ENCODE measurements at regions not wholly inside any gene's neighbourhood (a gene's known extent, or its start where the extent isn't known, plus 50 kb on each side); places are given as distances from the start of the nearest gene placed in this dataset.
"Not testable (repeated sequence)": the region's sequence is repeated elsewhere in the genome, so short reads cannot be mapped to it uniquely, and the experiment has no call there.

DNA sequence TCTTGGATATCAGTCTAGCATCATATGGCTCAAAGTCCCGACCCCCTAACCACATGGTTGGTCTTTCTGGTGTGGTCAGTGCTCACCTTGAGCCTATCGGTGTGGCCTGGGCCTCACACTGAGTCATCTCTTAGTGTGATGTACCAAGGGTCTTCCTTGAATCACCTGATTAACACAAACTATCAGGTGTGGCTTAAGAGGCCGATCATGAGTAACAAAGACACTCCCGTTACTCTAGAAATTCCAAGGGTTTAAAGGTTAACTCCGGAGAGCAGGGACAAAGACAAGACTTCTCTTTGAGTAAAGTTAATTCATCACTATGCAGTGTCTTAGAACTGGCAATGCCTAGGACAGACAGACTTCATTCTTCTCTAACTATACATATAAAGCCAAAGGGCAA is 52.3 kb upstream of the ARMC3 start:
- FAIRE-seq (no peak), DNase-seq (ENCODE audit: low spot score) (no peak)

DNA sequence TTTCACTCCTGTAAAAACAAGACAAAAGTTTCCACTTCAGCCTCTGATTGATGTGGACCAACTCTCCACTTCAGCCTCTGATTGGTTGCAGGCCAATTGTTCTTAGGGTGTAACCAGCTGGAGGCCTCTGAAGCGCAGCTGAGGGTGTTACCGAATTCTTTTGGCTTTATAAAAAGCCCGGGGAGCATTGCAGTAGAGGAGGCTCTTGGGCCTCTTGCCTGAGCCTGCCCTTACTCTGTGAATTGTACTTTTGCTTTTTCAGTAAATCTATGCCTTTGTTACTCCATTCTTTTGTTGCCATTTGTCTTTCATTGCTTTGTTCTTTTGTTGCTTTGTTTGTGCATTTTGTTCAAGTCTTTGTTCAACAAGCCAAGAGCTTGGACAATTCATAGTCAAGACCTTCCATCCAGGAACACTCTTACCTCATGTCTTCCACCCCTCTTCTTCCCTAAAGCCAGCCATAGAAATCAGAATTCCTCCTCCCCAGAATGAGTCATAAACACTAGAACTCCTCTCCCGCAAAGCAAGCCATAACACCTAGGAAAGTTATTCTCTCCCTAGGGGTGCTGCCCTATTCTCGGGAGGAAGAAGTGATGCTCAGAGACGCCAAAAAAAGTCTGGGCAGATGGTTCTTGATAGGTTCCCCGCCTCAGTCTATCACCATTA is 53.5 kb upstream of the ARMC3 start:
- no peak for FAIRE-seq
- no peak for DNase-seq (ENCODE audit: low spot score)

DNA sequence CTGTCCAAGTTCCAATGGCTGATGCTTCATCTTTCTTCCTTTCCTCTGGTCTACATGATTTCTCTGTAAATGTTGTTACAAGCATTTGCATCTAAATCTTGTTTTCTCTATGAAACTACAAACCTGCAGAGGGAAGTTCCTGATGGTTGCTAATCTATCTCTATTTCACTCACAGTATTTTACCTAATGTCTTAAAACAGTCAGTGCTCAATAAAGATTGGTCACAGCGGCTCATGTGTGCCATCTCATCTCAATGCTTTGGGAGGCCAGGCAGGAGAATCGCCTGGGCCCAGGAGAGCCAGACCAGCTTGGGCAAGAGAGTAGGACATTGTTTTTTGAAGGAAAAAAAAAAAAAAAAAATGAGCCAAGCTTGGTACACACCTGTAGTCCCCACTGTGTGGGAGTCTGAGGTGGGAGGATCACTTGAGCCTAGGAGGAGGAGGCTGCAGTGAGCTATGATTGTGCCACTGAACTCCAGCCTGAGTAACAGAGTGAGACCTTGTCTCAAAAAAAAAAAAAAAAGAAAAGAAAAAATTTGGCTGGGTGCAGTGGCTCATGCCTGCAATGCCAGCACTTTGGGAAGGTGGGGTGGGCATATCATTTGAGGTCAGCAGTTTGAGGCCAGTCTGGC is 71.3 kb upstream of the ARMC3 start:
- DNase-seq (ENCODE audit: low spot score) (no peak), FAIRE-seq (no peak)

DNA sequence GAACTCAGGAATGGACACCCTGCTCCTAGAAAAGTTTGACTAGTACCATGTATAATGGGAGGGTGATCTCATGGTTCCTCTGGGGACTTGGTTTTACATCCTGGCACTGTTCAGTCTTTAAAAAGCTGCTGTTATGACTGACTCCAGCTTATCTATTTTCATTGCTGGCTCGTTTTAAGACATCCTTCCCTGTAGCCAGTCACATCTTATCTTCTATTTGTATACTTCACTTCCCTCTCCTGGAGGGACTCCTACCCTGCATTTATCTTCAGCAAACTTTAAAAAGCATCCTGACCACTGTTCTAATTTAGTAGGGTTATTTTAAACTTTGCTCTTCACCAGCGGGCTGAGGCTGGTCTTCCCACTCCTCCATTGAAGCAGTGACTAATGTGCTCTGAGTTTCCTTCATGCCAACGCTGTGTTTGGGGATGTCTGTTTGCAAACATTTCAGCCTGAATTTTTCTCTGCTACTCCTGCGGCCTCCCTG is 72.9 kb upstream of the ARMC3 start:
- no peak for FAIRE-seq

DNA sequence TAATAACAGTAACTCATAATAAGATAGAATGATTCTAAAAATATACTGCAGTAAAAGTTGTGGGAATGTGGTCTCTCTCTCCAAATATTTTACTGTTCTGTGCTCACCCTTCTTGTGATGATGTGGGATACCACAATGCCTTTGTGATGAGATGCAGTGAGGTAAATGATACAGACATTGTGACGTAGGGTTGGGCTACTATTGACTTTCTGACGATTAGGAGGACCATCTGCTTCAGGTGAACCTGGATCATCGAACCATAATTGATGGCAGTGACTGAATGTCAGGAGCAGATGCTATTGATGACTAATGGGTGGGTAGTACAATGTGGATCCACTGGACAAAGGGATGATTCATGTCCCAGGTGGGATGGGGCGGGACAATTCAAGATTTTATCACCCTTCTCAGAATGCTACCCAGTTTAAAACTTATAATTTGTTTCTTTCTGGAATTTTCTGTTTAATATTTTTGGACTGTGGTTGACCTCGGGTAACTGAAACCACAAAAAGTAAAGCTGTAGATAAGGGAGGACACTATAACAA is 73.9 kb upstream of the ARMC3 start:
- peak; percentile 35 for DNase-seq (ENCODE audit: low spot score)
- FAIRE-seq = peak; percentile 32

More for the DNA sequence above, 72.9 kb upstream of the ARMC3 start:
- no peak for DNase-seq (ENCODE audit: low spot score)

DNA sequence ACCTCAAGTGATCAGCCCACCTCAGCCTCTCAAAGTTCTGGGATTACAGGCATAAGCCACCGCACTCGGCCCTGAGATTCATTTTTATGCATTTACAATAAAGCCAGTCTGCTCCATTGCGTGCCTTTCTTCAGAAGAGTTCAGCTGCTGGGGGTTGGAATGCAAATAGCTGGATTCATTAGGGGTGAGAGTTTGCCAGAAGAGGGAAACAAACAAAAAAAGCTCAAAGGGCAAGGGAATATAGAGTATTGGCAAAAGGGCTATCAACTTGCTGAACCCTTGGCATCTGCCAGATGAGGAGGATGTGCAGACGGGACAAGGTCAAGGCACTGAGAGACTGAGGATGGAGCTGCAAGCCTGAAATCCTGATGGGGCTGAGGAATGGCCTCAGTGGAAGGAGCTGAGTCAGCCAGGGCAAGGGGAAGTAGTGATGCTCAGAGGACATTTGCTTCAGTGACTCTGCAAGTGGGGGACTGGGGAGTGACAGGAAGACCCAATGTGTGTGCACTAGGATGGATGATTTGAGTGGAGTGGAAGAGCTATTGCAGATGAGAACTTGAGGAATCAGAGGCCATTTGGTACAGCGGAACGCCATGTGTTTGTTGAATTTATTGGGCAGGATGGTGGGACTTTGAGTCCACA is 75.0 kb upstream of the ARMC3 start:
- FAIRE-seq = no peak
- no peak for DNase-seq (ENCODE audit: low spot score)

DNA sequence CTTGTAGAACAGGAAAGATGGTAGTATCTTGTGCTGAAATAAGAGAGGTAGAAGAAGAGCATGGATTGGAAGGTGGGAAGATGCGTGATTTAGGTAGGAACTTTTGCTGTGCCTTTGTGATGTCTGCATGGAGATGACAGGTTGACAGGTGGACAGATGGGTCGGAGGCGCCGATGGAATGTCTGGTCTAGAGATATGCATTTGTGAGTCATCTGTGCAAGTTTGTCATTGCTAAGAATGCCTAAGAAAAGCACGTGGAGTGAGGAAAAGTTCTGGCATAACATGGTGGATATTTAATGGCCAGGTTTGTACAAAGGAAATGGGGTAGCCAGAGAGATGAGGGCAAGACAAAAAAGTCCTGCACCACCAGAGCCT is 76.0 kb upstream of the ARMC3 start:
- FAIRE-seq (peak; percentile 66), DNase-seq (ENCODE audit: low spot score) (peak; percentile 40)

DNA sequence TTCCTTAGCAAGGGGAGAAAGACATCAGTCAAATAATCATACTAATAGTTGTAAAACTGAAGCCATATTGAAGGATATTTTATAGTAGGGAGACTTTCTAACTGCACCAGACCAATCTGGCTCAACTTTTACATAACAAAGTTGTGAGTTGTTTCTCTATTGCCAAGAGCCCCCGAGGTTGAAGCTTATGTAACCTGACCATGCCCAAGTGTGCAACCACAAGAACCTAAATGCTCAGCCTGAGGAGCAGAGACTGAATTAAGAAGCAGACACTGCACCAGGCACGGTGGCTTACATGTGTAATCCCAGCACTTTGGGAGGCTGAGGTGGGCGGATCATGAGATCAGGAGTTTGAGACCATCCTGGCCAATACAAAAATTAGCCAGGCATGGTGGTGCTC is 77.3 kb upstream of the ARMC3 start:
- DNase-seq (ENCODE audit: low spot score) (no peak), FAIRE-seq (no peak)

DNA sequence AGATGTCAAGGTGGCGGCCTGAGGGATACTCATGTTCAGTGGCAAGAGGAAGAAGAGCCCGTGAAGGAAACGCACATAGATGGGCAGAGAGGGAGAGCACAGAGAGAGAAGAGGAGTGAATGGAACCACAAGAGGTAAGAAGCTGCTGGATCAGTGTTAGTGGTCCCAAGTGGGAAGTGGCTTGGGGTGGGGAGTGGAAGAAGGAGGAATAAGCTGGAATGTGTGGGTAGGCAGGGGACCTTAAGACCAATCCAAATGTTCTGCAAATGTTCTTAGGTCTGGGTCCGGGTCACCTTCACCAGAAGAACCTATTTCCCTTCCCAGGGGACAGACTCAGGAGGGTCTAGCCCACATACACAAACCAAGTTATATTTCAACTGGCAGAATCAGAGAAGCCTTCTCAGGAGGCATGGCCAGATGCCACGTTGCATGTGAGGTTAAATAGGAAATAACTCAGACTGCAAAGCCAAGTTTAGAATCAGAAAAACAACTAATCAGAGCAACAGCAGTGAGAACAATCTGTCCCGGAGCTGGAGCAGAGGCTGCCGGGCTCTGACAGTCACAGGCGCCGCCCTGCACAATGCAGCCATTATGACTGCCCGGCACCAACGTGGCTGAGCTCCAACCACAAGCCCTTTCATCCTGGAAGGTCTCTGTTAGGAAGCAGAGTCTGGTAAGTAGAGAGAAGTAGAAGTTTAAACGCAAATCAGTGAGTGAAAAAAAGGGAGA is 78.6 kb upstream of the ARMC3 start:
- no peak for FAIRE-seq
- peak; percentile 51 for DNase-seq (ENCODE audit: low spot score)

DNA sequence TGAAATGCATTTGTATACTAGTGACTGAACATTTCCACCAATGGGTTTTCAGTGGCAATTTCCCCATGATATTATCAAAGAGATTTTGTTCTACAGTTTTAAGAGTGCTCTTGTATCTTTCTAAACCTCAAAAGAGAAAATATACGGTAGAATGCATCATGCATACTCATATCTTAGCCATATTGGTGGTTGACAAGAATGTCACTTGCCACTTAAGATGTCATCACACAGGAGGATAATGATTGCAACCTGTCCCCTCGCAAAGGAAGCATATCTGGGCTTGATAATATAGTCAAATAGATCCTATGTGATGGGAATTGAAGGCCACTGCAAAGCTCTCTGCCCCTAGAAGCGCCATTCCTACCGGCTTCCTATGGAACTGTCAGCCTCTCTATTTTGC is 79.3 kb upstream of the ARMC3 start:
- DNase-seq (ENCODE audit: low spot score) (no peak), FAIRE-seq (no peak)

DNA sequence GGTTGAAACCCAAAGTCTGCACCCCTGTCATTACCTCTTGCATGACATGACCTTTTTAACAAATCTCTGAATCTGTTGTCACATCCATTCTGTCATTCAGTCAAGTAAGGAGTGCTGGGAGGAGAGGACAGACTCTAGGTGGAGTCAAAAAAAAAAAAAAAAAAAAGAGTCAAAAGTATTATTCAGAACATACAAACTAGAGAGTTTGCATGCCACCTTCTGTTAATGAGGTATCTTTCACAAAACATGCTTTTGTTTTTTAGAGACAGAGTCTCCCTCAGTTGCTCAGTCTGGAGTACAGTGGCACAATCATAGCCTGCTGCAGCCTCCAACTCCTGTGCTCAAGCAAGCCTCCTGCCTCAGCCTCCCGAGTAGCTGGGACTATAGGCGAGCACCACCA is 81.6 kb upstream of the ARMC3 start:
- no peak for DNase-seq (ENCODE audit: low spot score)

DNA sequence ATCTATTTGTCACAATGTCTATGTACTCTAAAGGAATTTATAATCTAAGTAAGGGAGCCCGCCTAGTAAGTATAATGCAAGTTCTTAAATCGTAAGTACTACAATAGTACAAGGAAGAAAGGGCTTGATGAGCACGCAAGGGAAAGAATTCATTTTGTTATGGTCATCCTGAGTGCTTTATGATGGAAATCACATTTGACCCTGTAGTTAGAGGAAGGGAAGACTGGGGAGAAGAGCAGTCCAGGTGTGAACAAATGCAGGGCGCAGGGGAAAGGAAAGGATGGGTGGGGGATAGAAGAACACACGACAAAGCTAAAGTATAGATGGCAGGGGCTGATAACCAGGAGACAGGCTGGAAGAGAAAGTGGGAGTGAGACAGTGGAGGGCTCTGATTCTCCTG is 88.2 kb upstream of the ARMC3 start:
- FAIRE-seq = no peak
- DNase-seq (ENCODE audit: low spot score) = no peak

More for the DNA sequence above, 81.6 kb upstream of the ARMC3 start:
- no peak for FAIRE-seq

DNA sequence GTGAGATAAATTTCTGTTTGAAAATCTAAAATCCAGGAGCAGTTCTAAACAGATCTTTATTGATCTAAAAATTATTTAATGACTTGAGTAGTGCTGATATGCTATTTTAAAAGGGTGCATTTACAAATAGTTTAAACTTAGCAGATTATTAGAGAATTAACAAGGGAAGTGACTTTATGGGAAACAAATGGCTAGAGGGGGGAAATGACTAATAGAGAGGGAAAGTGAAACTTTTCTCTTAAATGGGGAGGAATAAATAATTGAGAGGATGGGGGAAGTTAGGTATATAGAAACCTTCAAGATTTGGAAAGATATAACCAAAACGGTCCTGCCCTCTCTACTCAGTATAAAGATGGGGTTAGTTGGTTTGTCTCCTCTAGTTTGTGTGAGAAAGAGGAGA is 90.1 kb upstream of the ARMC3 start:
- no peak for DNase-seq (ENCODE audit: low spot score)
- FAIRE-seq = no peak

DNA sequence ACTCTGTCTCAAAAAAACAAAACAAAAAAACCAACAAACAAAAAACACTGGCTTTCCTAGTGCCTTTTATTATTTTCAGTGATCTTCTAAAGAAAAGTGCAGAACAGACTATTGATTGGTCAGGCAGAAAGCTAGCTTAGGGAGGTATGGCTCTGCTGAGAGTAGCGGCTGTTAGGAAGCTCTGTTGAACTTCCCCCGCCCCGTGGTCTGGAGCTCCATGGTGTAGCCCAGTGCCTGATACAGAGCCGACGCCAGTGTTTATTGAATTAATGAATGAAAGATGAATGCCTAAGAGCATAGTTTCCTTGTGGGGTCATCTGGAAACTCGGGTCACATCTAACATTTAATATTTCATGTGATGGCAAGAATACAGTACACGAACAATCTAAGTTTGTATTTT is 90.5 kb upstream of the ARMC3 start:
- FAIRE-seq (no peak), DNase-seq (ENCODE audit: low spot score) (no peak)

DNA sequence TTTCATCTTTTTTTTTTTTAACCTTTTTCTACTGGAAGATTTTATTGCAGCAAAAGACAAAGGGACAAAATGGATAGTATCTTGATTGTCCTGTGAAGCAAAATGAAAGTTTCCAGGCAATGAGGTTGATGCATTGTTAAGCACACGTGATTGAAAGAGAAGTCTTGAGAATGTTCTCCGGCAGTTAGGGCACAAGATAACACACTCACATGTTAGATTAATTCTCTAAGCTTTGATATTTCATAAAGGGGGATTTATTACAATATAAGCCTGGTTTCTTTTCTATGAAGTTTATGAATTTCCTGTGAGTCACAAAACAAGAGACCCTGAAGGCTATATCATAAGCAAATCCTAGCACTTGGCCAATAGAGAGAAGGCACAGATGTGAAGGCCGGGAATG is 93.4 kb upstream of the ARMC3 start:
- FAIRE-seq (no peak), DNase-seq (ENCODE audit: low spot score) (no peak)

DNA sequence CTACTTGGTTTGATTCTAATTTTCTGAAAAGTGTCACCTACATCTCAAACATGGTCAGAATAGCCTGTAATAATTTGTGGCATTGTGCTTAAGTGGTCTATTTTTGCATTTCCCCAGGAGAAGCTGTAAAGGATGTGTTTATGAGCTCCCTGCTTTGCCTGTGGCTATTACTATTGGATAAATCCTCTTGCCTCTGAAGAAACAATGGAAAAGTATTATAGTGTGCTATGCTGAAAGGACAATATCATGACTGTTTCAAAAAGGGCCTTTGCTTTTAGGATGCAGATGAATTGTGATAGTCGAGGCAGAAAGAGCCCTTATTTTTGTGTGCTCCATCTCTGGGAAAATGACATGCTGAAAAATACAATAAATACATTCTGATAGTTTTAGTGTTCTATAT is 94.1 kb upstream of the ARMC3 start:
- FAIRE-seq (no peak), DNase-seq (ENCODE audit: low spot score) (no peak)

DNA sequence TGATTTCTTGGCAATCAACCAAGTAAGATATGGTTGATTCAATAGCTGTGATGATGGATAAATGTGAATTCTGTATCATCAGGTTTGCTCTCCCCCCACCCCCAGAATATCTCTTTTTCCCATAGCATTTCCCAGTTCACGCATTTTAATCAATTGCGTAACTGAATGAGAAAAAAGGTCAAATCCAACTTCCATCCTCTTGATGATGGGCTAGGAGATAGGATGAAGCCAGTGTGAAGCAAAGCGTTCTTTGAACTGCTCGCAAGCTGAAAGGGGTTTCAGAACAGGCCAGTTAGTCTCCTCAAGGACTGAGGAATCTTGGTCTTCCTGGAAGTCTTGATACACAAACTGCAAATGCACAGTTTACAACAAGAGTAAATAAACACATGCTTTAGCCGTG is 94.5 kb upstream of the ARMC3 start:
- no peak for FAIRE-seq
- no peak for DNase-seq (ENCODE audit: low spot score)

DNA sequence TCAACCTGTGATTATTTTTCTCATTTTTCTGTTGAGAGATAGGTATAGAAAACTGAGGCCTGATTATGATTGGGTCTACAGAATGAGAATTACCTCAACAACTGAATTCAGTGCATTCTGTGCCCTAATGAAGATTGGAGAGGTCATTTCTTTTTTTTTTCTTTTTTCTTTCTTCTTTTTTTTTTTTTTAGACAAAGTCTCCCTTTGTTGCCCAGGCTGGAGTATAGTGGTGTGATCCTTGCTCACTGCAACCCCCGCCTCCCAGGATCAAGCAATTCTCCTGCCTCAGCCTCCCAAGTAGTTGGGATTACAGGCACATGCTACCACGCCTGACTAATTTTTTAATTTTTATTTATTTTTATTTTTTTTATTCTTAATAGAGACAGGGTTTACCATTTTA is 95.0 kb upstream of the ARMC3 start:
- FAIRE-seq = no peak
- DNase-seq (ENCODE audit: low spot score) = no peak

DNA sequence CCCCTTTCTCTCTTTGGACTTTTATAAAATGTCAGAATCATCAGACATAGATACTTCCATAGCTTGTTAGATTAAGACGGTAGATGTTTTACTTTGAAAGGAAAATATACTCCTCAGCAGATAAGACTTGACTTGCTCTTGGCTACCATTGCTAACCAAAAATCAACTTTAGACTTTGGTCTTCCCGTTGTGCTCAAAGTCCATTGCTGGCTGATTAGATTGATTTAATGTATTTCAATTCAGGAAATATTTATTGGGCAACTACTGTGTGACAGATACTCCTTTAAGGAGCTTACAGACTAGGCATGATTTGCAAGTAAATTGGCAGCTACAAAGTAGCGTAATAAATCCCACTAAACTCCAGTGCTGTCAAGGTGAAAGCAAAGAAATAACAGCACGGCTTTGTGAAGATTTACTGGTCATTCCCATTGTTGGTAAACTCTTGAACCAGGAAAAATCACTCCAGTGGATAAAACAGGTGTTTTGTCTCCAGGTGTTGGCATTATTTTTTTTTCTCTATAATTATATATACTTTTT is 95.7 kb upstream of the ARMC3 start:
- FAIRE-seq = no peak
- no peak for DNase-seq (ENCODE audit: low spot score)

DNA sequence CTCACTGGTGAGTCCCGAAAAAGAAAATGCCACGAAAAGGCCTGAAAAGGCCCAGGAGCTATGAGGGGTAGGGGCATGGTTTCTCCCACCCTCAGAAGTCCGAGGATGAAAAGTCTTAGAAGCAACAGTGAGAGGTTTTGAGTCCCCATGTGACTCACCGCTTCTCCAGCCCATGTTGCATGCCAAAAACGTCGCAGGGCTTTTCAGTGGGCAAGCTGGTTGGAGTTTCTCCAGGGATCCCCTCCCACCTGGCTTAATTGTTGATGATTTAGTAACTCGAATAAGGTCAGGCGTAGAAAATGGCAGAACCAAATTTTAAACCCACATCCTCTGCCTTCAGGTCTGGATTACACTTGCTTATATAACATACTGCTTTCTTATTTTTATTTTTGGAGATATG is 96.3 kb upstream of the ARMC3 start:
- no peak for DNase-seq (ENCODE audit: low spot score)
- FAIRE-seq = no peak

DNA sequence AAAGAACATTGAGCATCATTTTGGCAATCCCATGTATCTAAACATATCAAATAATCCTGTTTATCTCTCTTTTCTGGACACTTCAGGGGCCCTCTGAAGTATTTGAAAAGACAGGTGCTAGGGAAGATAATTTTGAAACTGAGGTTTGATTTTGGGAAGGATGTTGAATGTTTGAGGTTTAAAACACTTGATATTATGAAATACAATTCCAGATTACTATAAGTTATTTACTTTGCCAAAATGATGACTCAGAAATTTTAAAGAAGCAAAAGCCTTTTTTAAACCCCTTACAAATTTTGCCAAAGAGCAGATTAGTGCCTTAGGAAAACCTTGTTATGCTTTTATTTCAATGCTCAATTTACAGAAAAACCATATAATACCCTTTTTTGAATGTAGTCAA is 99.1 kb upstream of the ARMC3 start:
- DNase-seq (ENCODE audit: low spot score); FAIRE-seq: not testable (repeated sequence)

DNA sequence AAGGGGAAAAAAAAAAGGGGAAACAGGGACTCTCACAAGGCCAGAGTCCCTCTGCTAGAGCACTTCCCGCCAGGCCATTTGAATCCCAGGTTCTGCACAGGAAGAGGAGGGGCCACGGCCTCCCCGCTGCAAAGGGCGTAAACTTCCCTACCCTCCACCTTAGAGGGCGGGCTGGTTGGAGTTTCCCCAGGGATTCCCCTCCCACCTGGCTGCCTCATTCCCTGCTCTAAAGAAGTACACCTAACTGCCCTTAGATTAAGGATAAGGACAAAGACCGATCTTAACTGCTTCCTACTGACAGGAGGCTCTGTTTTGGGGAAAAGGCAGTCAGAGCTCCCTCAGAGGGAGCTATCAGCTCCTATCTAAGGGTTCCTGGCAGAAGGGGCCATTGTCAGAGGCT is 102.0 kb upstream of the ARMC3 start:
- FAIRE-seq (no peak), DNase-seq (ENCODE audit: low spot score) (peak; percentile 50)
